A549 (cell line): ENCODE measurements at regions not wholly inside any gene's neighbourhood (a gene's known extent, or its start where the extent isn't known, plus 50 kb on each side); places are given as distances from the start of the nearest gene placed in this dataset.

ENCODE experiments used
- ATAC-seq, 2 experiments: fragments of 200-7000 bp in 1 of 2; fragments of >200 bp in 1 of 2; cut with Nextera tagmentation in 1 of 2; cut with Tn5 transposase in 1 of 2; 3 replicates each; pipeline versions ENCODE4 v1.8.0 to v1.9.1; 2018 to 2020; ENCODE audit warnings: mild to moderate bottlenecking in 1 of 2, moderate library complexity in 1 of 2
- CTCF ChIA-PET: fragments of 300-600 bp; sonication (Branson Sonifier 250); formaldehyde crosslinking; extraction: SDS; loops from one replicate; lab custom pipeline; 2021; ENCODE audit warnings: antibody characterized with exemption, inconsistent platforms; lab: Yijun Ruan, JAX
- POLR2A ChIA-PET: fragments of 350-600 bp; formaldehyde crosslinking; extraction: SDS; loops from one replicate; lab custom pipeline; 2021; ENCODE audit warnings: antibody characterized with exemption, inconsistent platforms; lab: Yijun Ruan, JAX
- DNase-seq, 2 experiments: peaks; one replicate each; pipeline versions ENCODE4 v3.0.0 to v3.0.0-alpha.2; 2011 to 2016; ENCODE audit warnings: low read depth in 1 of 2, low spot score in 1 of 2
- FAIRE-seq: peaks from 2 replicates; lab custom pipeline; 2011; peaks lifted over from hg19 to GRCh38; lab: Jason Lieb, UNC
- H3K27ac ChIP-seq, 2 experiments: fragments of >200 bp; sonication (Bioruptor Twin); formaldehyde crosslinking; 3 replicates each; pipeline ENCODE4 v1.5.1; 2016 to 2017
- H3K4me1 ChIP-seq: fragments of >200 bp; sonication (Bioruptor Twin); formaldehyde crosslinking; 3 replicates; pipeline ENCODE4 v1.6.1; 2016
- H3K4me2 ChIP-seq: fragments of >200 bp; sonication (Bioruptor Twin); formaldehyde crosslinking; 3 replicates; pipeline ENCODE4 v1.6.1; 2016
- H3K4me3 ChIP-seq: fragments of >200 bp; sonication (Bioruptor Twin); formaldehyde crosslinking; 3 replicates; pipeline ENCODE4 v1.5.1; 2016
- H3K9me3 ChIP-seq: fragments of >200 bp; sonication (Bioruptor Twin); formaldehyde crosslinking; 3 replicates; pipeline ENCODE4 v1.6.1; 2016
- ATOH8 ChIP-seq: fragments of 250-450 bp; sonication (Bioruptor Pico); IDR thresholded peaks from 2 replicates; pipeline ENCODE4 v1.5.0; 2020; ENCODE audit warnings: low read depth, mild to moderate bottlenecking, moderate library complexity
- BHLHE40 ChIP-seq: IDR thresholded peaks from 2 replicates; pipeline ENCODE4 v1.6.1; 2012; ENCODE audit warnings: low read depth, low read length, inconsistent platforms
- CEBPB ChIP-seq, 2 experiments: fragments of >200 bp in 1 of 2; sonication (Bioruptor Twin) in 1 of 2; formaldehyde crosslinking in 1 of 2; IDR thresholded peaks; 2 replicates each; pipeline ENCODE4 v1.6.1; 2012 to 2016
- CTCF ChIP-seq: fragments of >200 bp; sonication (Bioruptor Twin); formaldehyde crosslinking; IDR thresholded peaks from 3 replicates; pipeline ENCODE4 v1.5.1; 2016
- ELK1 ChIP-seq: fragments of 150-350 bp; IDR thresholded peaks from 2 replicates; pipeline ENCODE4 v1.6.1; 2014; ENCODE audit warnings: low read depth, mild to moderate bottlenecking, low read length
- ESRRA ChIP-seq: fragments of 150-350 bp; IDR thresholded peaks from 2 replicates; pipeline ENCODE4 v1.6.1; 2014; ENCODE audit warnings: mild to moderate bottlenecking, low read length, borderline replicate concordance
- FOSL2 ChIP-seq, 2 experiments: fragments of 450-650 bp in 1 of 2; fragments of >200 bp in 1 of 2; sonication (Bioruptor Twin) in 1 of 2; formaldehyde crosslinking; IDR thresholded peaks; 2 replicates each; pipeline versions ENCODE4 v1.5.0 to v1.6.1; 2016 to 2020; ENCODE audit warnings: mild to moderate bottlenecking in 1 of 2, moderate library complexity in 1 of 2
- FOXS1 ChIP-seq: fragments of 250-450 bp; sonication (Bioruptor Pico); IDR thresholded peaks from 2 replicates; pipeline ENCODE4 v1.5.0; 2020; ENCODE audit warnings: mild to moderate bottlenecking, moderate library complexity
- HES2 ChIP-seq: fragments of >200 bp; sonication (Bioruptor Twin); formaldehyde crosslinking; IDR thresholded peaks from 2 replicates; pipeline ENCODE4 v1.6.1; 2016
- HOXA7 ChIP-seq: fragments of 250-450 bp; sonication (Bioruptor Pico); IDR thresholded peaks from 2 replicates; pipeline ENCODE4 v1.5.0; 2020; ENCODE audit warnings: mild to moderate bottlenecking, moderate library complexity
- HOXB13 ChIP-seq: fragments of 250-450 bp; sonication (Bioruptor Pico); IDR thresholded peaks from 2 replicates; pipeline ENCODE4 v1.5.0; 2020; ENCODE audit warnings: low read depth, mild to moderate bottlenecking, moderate library complexity
- JUN ChIP-seq, 2 experiments: fragments of >200 bp; sonication (Bioruptor Twin); formaldehyde crosslinking; IDR thresholded peaks; 2 replicates in 1 of 2; 3 replicates in 1 of 2; pipeline ENCODE4 v1.6.1; 2016 to 2017
- JUNB ChIP-seq: fragments of >200 bp; sonication (Bioruptor Twin); formaldehyde crosslinking; IDR thresholded peaks from 2 replicates; pipeline ENCODE4 v1.6.1; 2016
- KDM1A ChIP-seq: fragments of 200-600 bp; sonication (generic); IDR thresholded peaks from 2 replicates; pipeline ENCODE4 v1.6.1; 2016; ENCODE audit warnings: low read depth, mild to moderate bottlenecking
- MAFK ChIP-seq: fragments of 450-650 bp; IDR thresholded peaks from 2 replicates; pipeline ENCODE4 v1.6.1; 2014; ENCODE audit not compliant: partially characterized antibody
- MAX ChIP-seq: IDR thresholded peaks from 2 replicates; pipeline ENCODE4 v1.6.1; 2012
- MAZ ChIP-seq: fragments of 150-350 bp; IDR thresholded peaks from 2 replicates; pipeline ENCODE4 v1.6.1; 2014; ENCODE audit warnings: antibody characterized with exemption, low read depth, low read length, borderline replicate concordance
- NFE2L2 ChIP-seq: fragments of 150-350 bp; conservative IDR thresholded peaks from 2 replicates; pipeline ENCODE4 v1.6.1; 2014; ENCODE audit warnings: low read length
- NR3C1 ChIP-seq: fragments of >200 bp; sonication (Bioruptor Twin); formaldehyde crosslinking; IDR thresholded peaks from 3 replicates; pipeline ENCODE4 v1.6.1; 2017
- PBX3 ChIP-seq: IDR thresholded peaks from 2 replicates; pipeline ENCODE4 v1.6.1; 2012
- POLR2A ChIP-seq: IDR thresholded peaks from 2 replicates; pipeline ENCODE4 v1.6.1; 2012; ENCODE audit warnings: mild to moderate bottlenecking, low read length
- RARB ChIP-seq: fragments of 250-450 bp; sonication (Bioruptor Pico); IDR thresholded peaks from 2 replicates; pipeline ENCODE4 v1.8.0; 2021; ENCODE audit warnings: mild to moderate bottlenecking, moderate library complexity
- RCOR1 ChIP-seq: fragments of 150-350 bp; IDR thresholded peaks from 2 replicates; pipeline ENCODE4 v1.6.1; 2014; ENCODE audit warnings: antibody characterized with exemption, low read length, low read depth
- REST ChIP-seq: fragments of 200-600 bp; sonication (generic); IDR thresholded peaks from 2 replicates; pipeline ENCODE4 v1.6.1; 2016; ENCODE audit warnings: antibody characterized with exemption, mild to moderate bottlenecking, moderate library complexity
- RFX5 ChIP-seq: fragments of 450-650 bp; IDR thresholded peaks from 2 replicates; pipeline ENCODE4 v1.7.1; 2014; ENCODE audit warnings: antibody characterized with exemption, mild to moderate bottlenecking, moderate library complexity
- TFCP2L1 ChIP-seq: fragments of 250-450 bp; sonication (Bioruptor Pico); IDR thresholded peaks from 2 replicates; pipeline ENCODE4 v1.5.0; 2021; ENCODE audit warnings: mild to moderate bottlenecking
- TP53 ChIP-seq: fragments of 250-450 bp; sonication (Bioruptor Pico); IDR thresholded peaks from 2 replicates; pipeline ENCODE4 v1.5.0; 2021; ENCODE audit warnings: mild to moderate bottlenecking, moderate library complexity
- ZC3H11A ChIP-seq: fragments of 450-650 bp; IDR thresholded peaks from 2 replicates; pipeline ENCODE4 v1.6.1; 2014; ENCODE audit warnings: antibody characterized with exemption, mild to moderate bottlenecking
- ZFP36 ChIP-seq: fragments of 450-650 bp; IDR thresholded peaks from 2 replicates; pipeline ENCODE4 v1.6.1; 2014; ENCODE audit warnings: borderline replicate concordance; ENCODE audit not compliant: partially characterized antibody
- WGBS: methylation state at CpG from one replicate; pipeline ENCODE4 v1.1.6; 2017; ENCODE audit errors: missing lambda C conversion rate; 5-methylcytosine and 5-hydroxymethylcytosine counted together

GRCh38 chr5:68817632-68818031 is 276.2 kb upstream of the SLC30A5 start:
- WGBS: 1% methylated on average over 2 of the region's 2 CpGs
- TF ChIP-seq FOXS1: no peak
- TF ChIP-seq NFE2L2: no peak
- TF ChIP-seq JUN (IDR thresholded peaks at IDR 0.05): no peak
- no peak for TF ChIP-seq ESRRA
- TF ChIP-seq BHLHE40: no peak
- no peak for TF ChIP-seq FOSL2 (IDR thresholded peaks at IDR 0.05)
- no peak for TF ChIP-seq FOSL2 (CRISPR knock-in tag; IDR thresholded peaks at IDR 0.05)
- no peak for TF ChIP-seq ELK1
- no peak for TF ChIP-seq NR3C1
- no peak for TF ChIP-seq CEBPB (IDR thresholded peaks at IDR 0.05)
- no peak for TF ChIP-seq ZC3H11A
- no peak for TF ChIP-seq KDM1A
- TF ChIP-seq RFX5: no peak
- TF ChIP-seq POLR2A: no peak
- no peak for TF ChIP-seq CTCF
- no peak for TF ChIP-seq JUNB
- TF ChIP-seq MAX: no peak
- no peak for TF ChIP-seq ZFP36
- TF ChIP-seq, all 56 proteins: peak for 0
- ChIA-PET POLR2A (no interaction called here), CTCF (no interaction called here)
- H3K4me1 ChIP-seq: no peaks in the 10 kb centered on the region
- no peak for DNase-seq
- H3K4me2 ChIP-seq: no peak overlapping the region
- no peak overlapping the region for H3K27ac ChIP-seq
- FAIRE-seq: no peak
- no peak for ATAC-seq
- no peaks in the 10 kb centered on the region for H3K9me3 ChIP-seq
- H3K4me3 ChIP-seq: no peak overlapping the region

- no peak for ATAC-seq
- 57% methylated on average over 11 of the region's 11 CpGs for WGBS
Measured at GRCh38 chr5:68818057-68818695, 275.6 kb upstream of the SLC30A5 start.

More at GRCh38 chr5:68818057-68818695, 275.6 kb upstream of the SLC30A5 start:
- Histone ChIP-seq H3K4me3 (no peak overlapping the region), H3K4me1 (no peaks in the 10 kb centered on the region), H3K4me2 (no peak overlapping the region), H3K27ac (no peak overlapping the region), H3K9me3 (no peaks in the 10 kb centered on the region)
- CTCF ChIA-PET: no interaction called here
- TF ChIP-seq RCOR1 (no peak), MAZ (no peak), KDM1A (no peak), REST (no peak), ATOH8 (no peak), FOXS1 (no peak), CEBPB (IDR thresholded peaks at IDR 0.05) (no peak), TP53 (CRISPR knock-in tag) (no peak), RARB (CRISPR knock-in tag) (no peak), PBX3 (no peak), TFCP2L1 (CRISPR knock-in tag) (no peak), HOXB13 (no peak), FOSL2 (IDR thresholded peaks at IDR 0.05) (no peak), FOSL2 (CRISPR knock-in tag; IDR thresholded peaks at IDR 0.05) (no peak), HOXA7 (CRISPR knock-in tag) (no peak), HES2 (no peak), MAFK (no peak)
- no peak for FAIRE-seq
- DNase-seq: no peak
- POLR2A ChIA-PET: no interaction called here
